ELF-1 (cell line): ENCODE measurements at regions not wholly inside any gene's neighbourhood (a gene's known extent, or its start where the extent isn't known, plus 50 kb on each side); places are given as distances from the start of the nearest gene placed in this dataset.

Experiments
- DNase-seq: peaks from one replicate; pipeline ENCODE4 v3.0.0-alpha.2; 2016; ENCODE audit warnings: low read depth, low spot score

DNA sequence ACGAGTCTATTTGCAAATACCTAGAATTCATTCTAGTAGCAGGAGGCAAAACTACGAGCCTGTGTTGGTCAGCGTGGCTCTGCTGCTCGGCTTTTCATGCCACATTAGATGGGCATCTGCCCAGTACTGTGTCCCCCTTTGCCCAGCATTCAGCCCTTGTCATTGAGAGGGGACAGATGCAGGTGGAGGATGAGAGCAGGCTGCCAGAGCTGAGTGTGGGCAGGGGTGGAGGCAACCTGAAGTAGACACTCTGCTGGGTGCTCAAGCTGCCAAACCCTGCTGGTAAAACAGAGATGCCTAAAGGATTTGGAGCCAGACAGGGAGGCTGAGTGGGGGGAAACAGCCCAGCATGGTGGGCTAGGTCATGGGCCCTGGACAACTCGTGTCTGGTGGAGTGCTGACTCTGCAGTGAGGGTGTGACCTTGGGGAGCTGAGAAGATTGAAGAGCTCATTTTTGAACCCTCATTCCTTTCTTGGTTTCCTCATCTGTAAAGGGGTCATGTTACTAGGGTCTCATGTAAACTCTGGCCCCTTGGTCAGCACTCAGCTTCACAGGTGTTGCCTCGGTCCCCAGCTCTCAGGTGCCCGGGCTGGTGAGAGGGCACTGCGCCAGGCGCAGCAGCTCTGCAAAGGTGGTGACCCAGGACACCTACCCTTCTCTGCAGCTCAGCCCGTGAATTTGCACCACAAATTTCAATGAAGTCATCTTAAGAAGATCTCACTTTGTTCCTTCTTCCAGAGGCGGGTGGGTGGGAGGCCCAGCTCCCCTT, 64.2 kb upstream of the BHLHE23 start:
- no peak for DNase-seq

DNA sequence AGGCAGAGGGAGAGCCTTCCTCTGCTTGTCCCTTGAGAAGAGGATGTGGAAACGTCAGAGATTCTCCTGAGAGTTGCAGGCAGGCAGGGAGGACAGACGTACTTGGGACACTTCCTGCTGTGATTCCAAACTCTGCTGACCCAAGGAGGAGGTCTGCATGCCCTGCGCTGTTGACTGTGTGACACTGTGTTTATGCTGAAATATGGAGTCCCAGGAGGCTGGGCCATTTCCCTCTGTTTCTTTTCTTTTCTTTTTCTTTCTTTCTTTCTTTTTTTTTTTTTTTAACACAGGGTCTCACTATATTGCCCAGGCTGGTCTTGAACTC, 63.5 kb upstream of the BHLHE23 start:
- no peak for DNase-seq

DNA sequence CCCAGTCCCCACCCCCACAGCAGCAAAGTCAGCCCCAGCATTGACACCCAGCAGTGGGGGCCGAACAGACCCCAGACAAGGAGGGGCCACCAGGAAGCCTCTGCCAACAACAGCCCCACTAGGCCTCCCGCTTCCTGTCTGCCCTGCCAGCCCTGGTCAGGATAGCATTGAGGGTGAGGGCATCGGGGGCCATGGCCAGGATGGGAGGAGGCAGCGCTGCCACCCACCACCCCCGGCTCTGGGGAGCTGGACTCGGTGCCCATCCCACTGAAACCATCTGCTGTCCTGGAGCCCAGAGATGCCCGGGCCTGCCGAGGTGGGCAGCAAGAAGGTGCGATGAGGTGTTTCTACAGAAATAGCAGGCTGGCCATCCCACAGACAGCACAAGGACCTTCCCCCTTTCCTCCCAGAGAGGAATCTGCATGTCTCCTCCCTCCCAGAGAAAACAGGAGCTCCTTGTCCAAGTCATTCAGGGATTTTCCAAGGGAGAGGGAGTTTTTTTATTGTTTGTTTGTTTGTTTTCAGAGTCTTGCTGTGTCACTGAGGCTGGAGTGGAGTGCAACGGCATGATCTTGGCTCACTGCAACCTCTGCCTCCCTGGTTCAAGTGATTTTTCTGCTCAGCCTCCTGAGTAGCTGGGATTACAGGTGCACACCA, 62.1 kb upstream of the BHLHE23 start:
- DNase-seq = no peak

DNA sequence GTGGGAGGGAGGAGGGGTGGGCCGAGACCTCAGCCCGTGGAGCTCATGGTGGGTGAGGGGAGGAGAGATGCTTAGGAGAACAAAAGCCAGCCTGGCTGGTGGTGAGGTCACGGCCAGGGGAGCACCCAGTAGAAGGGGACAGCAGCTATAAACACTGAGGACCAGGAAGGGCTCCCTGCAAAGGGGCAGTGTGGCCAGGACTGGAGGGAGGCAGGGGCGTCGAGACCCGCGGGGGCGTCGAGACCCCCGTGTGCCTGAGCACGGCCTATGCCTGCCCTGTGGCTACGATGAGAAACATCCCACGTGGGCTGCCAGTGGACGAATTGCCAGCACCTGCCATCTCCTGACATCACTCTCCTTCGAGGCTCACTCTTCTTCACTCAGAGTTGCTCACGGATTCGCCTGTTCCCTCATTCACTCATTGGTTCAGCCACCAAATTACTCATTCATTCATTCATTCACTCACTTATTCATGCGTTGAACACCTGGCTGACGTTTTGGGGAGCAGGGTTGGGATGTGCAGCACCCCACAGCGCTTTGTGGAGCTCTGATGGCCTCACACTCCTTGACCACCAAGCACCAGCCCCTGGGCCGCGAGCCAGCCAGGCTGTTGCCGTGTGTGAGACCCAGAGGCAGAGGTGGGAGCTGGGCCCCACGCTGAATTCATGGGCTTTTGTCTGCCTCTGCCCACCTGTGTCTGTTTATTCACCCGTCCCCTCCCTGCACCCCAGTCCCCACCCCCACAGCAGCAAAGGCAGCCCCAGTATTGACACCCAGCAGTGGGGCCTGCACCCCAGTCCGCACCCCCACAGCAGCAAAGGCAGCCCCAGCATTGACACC, 61.2 kb upstream of the BHLHE23 start:
- no peak for DNase-seq

DNA sequence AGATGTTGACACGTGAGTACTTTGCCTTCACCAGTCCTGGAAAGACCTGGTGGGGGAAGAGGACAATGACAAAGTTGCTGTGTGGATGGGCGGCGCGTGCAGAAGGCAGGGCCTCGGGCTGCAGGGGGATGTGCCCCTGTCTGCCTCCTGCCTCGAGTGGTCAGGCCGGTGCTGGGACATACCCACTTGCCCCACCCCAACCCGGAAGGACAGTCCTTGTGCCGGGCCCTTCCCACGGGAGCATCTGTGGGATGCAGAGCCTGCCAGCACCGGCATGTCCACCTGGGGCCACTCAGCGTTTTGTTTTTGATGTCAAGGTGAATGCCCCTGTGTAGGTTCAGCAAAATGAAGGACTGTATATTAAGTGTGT, 60.5 kb upstream of the BHLHE23 start:
- DNase-seq = no peak

DNA sequence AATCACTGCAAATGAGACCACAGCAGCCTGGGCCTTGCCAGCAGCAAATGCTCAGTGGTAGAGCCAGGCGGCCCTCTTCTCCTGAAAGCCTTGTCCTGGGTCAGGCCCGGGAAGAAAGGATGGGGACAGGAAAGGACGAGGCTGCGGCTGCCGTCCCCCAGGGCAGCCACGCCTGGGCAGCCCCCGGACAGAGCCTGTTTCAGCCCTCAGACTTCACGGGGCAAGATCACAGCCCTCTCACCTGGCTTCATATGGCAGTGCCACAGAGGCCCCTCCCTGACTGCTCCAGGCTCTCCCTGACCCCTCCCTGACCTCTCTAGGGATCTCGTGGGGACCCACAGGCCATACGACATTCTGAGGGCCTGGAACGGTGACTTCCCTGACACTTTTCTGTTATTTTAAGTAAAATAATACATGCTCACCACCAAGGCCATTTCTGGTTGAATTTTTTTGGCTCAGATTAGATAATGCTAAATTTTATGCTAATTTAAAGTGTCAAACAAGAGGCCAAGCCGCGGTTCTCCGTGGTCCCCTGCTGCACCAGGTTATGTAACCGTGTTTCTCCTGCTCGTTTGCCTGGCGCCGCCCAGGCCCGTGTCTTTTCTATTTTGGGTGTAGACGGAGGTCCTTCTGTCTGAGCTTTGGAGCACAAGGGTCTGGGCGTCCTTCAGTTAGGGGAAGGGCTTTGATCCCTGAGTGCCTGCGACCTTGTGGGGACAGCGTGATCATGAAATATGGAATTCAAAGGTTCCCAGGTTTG, 59.9 kb upstream of the BHLHE23 start:
- no peak for DNase-seq

DNA sequence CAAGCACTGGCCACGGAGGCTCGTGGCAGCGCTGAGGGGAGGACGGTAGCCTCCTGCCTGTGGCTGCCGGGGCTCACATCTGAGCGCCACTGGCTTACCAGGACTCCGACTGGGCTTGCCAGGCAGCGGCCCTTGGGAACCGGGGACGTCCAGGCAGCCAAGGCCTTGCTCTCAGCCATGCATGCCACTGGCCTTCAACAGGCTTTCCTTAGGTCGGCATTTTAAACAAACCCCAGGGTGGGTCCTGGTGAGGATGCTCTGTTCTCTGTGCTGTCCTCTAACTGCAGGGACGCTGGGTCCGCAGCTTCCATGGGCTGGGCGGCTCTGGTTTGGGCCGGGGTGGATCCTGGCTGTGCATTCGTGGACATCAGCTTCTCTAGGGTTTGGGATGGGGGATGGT, 59.1 kb upstream of the BHLHE23 start:
- no peak for DNase-seq

DNA sequence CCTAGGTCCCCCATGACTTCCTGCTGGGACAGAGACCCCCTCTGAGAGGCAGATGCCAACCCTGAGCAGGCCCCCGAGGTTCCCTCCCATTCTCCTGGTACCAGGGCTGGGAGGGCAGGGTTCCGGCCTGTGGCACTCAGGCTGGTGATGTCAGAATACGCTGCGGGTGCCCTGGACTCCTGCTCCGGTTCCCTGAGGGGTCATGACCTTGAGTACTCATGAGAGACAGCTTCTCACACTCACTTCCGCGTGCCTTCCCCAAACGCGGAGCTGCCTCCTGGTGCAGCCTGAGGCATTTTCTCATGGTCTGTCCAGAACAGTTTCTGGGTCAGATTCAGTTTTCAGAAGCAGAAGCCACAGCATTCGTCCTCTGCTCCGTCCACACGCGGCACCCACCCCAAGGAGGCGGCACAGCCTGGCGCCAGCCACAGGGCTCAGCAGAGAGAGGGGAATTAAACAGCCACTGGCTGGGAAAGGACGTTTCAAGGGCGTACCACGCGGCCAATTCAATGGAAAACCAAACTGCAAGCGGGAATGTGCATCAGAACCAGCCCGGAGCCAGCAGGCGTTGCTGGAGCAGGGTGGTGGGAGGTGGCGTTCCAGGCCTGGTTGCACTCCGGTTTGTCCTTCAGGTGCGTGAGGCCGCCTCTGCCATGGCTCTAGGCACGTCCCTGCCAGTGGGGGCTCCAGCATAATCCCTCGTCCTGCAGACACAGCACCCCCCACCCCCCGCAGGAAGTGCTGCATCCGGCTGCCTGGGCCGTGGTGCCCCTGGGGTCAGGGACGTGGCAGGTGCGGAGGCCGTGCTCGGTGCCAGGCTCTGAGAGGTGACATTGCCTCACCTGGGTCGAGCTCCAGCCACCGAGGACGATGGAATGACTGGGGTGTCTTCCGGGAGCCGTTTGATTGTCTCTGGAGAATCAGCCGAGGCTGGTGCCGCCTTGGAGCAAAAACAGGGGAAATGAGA, 58.3 kb upstream of the BHLHE23 start:
- no peak for DNase-seq

DNA sequence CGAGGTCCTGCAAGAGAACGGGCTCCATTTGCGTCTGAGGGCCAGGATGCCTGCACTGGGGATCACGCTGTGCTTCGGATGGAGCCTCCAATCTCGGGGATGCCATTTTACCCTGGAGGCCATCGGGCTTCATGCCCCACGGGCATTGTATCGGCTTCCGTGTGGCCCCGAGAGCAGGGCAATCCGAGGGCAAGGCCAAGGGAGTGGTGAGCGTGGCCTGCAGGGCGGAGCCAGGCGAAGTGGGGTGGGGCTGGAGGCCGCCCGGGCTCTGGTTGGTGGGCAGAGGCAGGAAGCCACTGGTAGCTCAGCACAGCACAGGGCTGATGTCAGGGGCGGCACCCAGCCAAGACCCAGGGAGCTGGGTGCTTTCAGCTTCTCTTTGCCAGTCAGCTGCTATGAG, 57.5 kb upstream of the BHLHE23 start:
- no peak for DNase-seq

DNA sequence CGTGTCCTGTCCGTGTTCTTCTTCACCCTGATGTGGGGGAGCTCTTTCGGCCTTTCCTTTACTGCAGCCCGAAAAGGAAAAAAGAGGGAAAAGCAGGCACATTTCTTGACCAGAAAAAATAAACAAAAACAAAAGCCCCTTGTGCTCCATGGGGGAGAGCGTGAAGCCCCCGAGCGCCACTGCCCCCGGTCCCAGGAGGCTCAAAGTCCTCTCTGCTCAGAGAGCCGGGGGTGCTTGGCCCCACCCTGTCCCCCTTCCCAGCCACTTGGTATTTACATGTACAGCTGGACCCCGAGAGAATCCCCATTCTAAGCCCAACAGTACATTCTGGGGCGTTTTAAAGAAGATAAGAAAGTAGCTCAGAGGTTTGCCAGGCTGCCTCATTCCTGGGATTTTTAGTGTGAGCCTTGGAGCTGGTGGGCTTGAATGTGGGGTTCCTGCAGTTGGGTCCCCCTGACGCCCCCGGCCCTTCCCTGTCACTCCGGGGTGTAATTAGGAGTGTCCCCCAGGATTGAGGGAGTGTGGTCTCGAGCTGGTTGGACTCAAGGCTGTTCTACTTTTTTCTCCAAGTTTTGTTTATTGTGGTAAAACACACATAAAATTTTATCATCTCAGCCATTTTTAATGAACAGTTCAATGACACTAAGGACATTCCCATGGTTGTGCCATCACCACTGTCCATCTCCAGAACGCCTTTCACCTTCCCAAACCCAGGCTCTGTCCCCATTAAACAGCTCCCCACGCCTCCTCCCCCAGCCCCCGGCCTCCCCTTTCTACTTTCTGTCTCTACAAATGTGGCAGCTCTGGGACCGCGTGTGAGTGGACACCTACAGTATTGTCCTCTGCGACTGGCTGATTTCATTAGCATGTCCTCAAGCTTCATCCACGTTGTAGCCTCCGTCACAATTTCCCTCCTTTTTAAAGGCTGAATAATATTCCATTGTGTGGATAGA, 55.7 kb upstream of the BHLHE23 start:
- no peak for DNase-seq

DNA sequence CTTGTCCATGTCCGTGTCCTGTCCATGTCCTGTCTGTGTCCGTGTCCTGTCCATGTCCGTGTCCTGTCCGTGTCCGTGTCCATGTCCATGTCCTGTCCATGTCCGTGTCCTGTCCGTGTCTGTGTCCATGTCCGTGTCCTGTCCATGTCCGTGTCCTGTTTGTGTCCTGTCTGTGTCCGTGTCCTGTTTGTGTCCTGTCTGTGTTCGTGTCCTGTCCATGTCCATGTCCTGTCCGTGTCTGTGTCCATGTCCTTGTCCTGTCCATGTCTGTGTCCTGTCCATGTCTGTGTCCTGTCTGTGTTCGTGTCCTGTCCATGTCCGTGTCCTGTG, 55.0 kb upstream of the BHLHE23 start:
- DNase-seq = no peak

DNA sequence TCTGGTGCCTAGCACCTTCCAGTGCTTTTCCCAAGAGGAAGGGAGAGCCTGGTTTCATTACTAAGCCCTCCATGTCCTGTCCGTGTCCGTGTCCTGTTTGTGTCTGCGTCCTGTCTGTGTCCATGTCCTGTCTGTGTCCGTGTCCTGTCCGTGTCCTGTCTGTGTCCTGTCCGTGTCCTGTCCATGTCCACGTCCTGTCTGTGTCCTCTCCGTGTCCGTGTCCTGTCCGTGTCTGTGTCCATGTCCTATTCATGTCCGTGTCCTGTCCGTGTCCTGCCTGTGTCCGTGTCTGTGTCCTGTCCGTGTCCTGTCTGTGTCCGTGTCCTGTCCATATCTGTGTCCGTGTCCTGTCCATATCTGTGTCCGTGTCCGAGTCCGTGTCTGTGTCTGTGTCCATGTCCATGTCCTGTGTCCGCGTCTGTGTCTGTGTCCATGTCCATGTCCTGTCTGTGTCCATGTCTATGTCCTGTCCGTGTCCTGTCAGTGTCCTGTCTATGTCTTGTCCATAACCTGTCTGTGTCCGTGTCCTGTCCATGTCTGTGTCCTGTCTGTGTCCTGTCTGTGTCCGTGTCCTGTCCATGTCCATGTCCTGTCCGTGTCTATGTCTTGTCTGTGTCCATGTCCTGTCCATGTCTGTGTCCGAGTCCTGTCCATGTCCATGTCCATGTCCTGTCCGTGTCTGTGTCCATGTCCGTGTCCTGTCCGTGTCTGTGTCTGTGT, 54.4 kb upstream of the BHLHE23 start:
- no peak for DNase-seq

DNA sequence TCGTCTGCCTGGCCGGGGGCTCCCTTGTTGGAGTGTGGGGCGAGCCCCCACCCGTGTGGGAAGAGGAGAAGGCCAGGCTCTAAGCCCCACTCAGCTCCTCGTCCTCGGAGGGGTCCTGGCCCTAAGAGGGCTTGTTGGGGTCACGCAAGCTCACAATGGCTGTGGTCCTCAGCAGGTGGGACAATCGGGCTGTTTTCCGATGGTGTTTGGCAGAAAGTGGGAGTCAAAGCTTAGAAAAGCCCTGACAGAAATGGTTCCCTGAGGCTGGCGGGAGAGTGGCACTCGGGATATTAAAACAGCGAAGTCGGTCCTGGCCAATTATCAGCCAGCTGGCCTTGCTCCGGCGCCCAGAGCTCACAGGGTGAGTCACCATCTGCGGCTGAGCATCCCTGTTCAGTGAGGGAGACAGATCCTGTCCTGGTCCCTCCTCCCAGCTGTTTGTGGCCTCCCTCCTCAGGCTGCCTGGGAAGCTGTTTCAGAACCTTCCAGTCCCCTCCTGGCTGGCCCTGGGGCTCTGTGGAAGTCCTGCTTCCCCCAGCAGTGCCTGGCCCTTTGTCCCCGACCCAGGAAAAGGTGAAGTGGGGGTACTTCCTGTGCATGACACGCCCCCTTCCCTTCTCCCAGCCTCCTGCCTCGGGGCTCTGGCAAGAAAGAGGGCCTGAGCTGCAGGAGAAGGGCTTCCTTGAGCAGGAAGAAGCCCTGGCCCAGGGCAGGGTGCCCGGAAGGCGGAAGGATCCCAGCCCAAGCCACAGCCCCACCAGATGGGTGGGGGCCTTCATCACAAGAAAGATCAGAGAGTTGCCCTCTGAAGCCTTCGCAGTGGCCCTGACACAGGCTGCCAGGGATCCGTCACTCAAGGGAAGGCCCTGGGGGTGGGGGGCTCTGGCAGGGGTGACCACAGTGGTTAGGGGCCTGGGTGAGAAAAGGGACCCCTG, 53.6 kb upstream of the BHLHE23 start:
- DNase-seq = no peak

DNA sequence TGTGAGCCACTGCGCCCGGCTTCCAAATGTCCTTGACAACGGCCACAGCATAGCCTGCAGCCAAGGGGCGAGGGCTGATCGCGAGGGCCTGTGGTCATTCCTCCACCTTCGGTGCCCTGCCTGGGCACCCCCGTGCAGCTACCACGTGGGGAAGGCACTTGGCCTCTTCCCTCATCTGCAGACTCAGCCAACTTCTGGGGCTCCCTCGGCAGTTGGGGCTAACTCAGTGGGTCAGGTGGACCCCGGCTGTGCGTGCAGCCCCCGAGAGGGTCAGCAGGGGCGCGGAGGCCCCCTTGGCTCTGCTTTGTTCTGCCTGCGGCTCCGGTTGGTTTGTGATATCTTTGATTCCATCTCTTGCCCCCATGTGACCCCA, 52.9 kb upstream of the BHLHE23 start:
- no peak for DNase-seq

DNA sequence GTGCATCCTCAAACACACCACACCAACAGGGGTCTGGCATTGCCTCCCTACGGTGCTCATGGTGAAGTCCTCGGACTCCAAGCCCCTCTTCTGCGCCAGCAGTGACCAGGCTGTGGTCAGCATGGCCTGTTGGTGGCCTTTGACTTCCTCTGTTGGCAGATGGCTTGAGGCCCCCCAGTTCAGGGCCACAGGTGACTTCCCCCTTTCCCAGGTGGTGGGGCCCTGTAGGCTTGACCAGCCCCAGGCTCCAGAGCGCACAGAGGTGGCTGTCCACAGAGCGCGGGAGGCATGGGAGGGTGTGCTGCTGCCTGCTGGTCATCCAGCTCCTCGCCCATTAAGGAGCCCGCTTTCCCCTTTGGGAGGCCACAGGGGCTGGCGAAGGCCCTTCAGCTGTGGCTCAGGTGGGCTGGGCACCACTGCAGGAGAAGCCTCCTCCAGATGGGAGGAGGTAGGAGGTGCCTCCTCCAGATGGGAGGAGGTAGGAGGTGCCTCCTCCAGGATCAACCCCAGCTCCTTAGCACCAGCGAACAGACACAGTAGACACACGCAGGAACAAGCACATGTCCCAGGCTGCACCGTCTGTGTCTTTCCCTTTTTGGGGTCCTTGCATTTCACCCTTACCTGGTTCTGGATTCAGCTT, 52.1 kb upstream of the BHLHE23 start:
- DNase-seq = no peak

DNA sequence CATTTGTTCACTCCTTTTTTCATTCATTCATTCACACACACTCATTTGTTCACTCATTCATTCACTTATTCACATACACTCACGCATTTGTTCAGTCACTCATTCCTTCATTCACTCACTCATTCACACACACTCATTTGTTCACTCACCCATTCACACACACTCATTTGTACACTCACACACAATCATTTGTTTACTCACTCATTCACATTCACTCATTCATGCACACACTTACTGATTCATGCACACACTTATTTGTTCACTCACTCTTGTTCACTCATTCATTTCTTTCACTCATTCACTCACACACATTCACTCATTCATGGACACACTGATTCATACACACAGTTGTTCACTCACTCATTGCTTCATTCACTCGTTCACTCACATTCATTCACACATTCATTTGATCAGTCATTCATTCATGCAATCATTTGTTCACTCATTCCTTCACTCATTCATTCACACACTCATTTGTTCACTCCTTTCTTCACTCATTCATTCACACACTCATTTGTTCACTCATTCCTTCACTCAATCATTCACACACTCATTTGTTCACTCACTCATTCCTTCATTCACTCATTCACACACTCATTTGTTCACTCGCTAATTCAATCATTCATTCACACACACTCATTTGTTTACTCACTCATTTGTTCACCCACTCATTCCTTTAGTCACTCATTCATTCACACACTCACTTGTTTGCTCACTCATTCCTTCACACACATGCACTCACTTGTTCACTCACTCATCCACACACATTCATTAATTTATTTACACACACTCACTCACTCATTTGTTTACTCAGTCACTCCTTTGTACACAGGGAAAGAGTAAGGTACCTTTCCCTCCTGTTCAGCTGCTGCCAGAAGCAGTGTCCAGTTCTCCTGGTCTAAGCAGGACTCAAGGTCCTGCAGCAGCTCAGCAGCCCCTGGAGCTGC, 50.7 kb upstream of the BHLHE23 start:
- DNase-seq = no peak
